HuH-7 (cell line): ENCODE measurements at regions not wholly inside any gene's neighbourhood (a gene's known extent, or its start where the extent isn't known, plus 50 kb on each side); places are given as distances from the start of the nearest gene placed in this dataset.
"Not testable (repeated sequence)": the region's sequence is repeated elsewhere in the genome, so short reads cannot be mapped to it uniquely, and the experiment has no call there.

Experiments used
- DNase-seq: peaks from one replicate; pipeline ENCODE4 v3.0.0; 2011; ENCODE audit warnings: low spot score

DNA sequence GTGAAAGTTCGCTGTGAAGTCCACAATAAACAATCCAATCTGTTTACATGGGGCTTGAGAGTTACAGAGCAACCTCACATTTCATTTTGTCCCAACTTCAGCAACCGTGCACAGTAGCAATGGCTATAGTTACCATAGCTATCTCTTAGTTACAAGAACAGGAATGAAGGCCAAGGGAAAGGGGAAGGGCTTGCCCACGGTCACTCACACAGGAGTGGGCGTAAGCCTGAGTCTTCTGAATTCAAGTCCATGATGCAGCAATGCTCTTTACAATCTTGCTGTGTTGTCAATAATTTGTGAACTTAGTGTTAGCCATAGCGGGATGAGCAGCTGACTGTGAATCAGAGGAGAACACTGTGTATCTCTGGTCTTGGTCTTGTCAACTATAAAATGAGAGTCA is 102.9 kb downstream of the ADAMTS15 start:
- DNase-seq, result no peak

DNA sequence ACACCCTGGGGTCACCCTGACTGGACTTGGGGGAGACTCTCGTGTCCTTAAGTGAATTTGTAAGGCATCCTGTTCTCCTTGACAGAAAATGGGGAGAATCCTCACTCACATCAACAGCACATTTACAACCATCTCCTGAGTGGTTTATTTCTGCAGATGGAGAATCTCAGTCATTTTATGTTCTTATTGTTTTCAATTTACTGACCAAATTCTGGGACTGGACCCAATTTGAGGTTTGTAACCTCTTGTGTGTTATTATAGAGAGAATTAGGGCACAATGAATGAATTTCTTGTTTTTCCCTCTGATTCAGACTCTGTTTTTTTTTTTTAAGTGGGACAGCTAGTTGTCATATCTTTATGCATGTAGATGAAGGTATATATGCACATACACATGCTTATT is 104.9 kb downstream of the ADAMTS15 start:
- DNase-seq, result no peak

DNA sequence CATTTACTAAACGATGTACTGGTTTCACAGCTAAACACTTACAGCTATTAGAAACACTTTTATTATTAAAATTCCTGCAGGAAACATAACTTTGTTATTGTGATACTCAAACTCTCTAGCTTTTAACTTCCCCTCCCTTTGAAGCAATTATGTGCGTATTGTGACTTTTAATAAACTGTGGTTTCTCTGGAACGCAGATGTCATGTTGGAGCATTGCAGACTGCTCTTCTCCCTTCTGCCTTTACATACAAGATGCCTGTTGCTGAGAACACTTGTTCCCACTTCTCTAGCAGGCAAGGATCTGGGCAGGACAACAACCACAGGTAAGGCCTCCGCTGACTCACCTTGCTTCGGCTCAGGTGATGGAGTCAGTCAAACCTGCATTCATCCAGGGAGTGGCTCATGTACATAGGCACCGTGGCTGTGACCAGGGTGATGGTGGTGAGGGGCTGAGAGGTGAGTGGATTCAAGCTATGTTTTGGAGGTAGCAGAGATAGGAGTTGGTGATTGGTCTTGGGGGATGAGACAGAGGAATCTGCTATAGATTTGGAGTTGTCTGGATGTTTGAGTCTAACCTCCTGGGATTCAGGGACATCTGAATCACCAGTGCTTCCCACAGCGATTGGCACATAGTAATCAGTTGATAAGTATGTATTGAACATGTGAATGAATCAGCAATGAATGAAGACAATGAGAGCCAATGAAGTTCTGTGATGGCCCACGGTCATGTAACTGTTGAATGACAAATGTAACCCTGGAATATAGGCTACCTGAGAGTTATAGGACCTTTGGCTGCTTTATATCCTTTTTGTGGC is 106.0 kb downstream of the ADAMTS15 start:
- no peak for DNase-seq

DNA sequence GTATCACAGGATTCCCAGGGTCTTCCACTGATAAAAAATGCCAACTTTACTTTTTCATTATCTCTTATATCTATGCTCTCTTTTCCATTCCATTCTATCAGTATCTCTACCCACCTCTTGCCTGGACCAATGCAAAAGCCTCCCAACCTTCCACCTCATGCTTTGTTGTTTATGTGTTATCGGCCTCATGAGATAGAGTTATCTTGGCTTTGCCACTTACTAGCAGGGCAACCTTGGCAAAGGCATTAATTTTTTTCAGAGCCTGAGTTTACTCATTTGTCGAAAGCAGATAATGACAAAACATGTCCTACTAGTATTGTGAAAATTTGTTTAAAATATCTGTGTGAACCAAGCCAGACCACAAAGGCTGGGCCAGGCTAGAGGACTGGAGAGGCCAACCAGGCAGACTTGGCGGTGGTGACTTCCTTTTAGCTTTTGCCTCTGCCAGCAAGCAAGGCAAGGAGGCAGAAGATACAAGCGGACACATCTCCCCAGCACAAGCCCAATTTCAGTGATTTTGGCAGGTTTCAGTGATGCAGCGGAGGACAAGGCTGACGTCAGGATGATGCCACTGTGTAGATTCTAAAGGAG is 106.9 kb downstream of the ADAMTS15 start:
- DNase-seq, result no peak

DNA sequence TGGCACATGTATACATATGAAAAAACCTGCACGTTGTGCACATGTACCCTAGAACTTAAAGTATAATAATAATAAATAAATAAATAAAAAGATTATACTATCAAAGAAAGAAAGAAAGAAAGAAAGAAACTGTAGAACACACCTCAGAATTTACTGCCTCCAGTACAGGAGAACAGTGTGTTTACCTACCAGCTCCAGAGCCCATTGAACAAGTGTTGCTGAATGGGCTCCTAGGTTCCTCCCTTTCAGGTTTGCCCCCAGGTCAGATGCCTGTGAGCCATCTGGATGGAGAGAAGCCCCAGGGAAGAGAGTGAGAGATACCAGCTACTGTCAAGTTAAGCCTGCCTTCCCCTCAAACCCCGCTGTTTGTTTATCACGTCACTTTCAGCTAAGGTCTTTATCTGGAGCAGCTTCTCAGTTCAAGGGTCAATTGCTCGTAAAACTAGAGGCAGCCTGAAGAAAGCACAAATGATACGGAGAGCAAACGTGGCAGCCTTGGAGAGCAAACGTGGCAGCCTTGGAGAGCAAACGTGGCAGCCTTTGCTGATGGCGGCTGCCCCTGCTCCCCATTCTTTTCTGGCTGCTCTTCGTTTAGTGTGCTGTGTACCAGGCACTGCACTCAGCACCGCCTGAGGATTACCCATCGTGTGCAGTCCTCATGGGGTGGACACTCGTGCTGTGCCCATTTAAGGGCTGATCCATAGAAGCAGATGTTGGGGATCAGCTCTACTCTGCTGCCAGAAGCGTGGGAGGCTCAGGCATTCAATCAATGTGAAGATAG is 111.7 kb downstream of the ADAMTS15 start:
- DNase-seq, result no peak

DNA sequence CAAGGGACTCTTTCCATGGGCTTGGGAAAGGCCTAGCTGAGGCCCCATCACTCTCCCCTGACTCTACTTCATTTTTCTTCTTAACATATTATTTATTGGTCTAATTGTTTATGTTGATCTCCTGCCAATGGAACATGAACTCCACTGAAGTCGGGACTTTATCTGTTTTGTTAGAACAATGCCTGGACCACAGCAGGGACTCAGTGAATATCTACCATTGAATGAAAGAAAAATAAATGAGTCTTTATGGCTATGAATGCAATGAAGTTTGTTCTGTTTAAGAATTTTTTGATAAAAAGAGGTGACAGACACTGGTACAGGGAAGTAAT is 112.3 kb downstream of the ADAMTS15 start:
- no peak for DNase-seq

DNA sequence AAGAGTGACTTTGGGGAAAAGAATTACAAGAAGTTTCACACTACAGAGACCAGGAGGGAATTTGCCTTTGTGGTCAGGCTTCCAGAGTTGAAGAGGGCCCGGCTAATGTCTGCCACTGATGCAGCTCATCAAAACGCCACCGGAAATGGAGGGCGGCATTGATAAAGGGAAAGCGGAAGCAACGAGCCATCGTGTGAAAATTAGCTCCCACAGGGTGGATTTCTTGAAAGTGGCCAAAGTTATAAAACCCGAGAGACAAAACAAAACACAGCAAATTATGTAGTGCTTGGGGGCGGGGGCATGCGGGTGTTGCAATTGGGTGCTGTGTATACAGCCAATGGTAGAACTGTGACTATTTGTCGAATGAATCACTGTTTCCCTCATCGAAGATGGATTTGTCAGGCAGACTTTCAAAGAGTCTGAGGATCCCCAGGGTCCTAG is 113.0 kb downstream of the ADAMTS15 start:
- no peak for DNase-seq

DNA sequence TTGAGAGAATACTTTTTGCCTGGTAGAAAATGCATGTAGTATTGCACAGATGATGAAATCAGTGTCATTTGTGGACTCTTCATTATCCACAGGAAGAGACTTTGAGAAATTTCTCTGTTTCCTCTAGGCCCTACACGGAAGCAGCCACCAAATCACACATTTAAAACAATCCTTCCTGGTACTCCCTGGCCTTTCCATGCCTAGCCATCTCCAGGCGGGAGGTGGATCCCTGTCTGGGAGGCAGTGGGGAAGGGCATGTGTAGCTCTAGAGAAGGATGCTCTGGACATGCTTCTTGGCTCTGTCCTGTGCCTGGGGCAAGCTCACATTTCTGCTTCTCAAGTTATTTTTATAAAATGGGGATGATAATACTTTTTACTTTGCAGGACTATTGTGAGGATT is 114.1 kb downstream of the ADAMTS15 start:
- DNase-seq, result no peak

DNA sequence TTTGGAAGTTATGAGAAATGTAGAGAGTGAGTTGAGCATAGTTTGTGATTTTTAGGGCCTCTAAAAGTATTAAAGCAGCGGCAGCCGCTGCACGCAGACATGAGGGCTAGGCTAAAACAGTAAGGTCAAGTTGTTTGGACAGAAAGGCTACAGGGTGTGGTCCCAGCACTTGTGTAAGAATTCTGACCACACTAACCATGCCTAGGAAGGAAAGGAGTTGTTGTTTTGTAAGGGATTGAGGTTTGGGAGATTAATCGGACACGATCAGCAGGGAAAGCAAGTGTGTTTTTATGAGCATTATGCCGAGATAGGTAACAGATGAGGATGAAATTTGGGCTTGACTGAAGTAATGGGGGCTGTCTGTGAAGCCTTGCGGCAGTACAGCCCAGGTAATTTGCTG is 117.9 kb downstream of the ADAMTS15 start:
- not testable (repeated sequence) for DNase-seq

DNA sequence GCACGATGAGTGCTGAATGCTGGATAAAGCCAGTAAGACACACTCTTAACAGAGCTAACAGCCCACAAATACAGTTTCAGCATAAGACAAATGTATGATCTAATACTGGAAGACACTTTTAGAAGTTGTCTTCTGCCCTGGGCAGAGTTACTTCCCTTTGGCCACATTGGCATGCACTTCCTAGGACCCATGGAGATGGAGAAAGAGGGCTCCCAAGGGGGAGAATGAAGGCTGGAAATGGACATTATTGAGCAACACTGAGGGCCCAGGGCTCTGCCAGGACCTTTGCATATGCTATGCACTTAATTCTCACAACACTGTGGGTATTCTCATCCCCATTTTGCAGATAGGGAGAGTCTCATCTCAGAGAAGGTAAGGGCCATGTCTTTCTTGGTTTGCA is 123.1 kb downstream of the ADAMTS15 start:
- no peak for DNase-seq

DNA sequence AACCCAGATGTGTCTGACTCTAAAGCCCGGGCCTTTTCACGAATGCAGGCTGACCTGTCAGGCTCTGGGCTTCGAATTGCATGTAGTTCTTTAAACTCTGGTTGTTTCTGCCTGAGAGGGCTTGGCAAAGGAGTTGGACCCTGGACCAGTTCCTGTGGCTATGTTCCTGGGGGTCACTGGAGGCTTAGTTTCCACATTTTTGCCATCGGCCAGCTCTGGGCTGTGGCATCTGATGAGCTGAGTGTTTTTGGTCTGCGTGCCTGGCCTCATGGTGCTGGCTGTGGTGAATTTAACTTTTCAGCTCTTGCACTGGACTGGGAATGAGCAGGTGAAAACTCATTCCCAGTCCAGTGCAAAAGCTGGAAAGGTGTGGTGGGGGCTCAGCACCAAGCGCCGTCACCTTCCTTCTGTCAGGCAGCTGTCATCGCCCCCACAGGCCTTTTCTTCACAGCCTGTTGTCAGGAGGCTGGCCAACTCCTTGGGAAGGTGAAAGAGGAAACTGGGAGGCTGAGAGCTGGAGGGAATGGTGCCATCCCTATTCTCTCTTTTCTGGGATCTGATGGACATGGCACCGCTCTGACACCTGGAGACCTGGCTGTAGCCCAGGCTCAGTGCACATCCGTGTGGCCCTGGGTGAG is 123.6 kb downstream of the ADAMTS15 start:
- no peak for DNase-seq

DNA sequence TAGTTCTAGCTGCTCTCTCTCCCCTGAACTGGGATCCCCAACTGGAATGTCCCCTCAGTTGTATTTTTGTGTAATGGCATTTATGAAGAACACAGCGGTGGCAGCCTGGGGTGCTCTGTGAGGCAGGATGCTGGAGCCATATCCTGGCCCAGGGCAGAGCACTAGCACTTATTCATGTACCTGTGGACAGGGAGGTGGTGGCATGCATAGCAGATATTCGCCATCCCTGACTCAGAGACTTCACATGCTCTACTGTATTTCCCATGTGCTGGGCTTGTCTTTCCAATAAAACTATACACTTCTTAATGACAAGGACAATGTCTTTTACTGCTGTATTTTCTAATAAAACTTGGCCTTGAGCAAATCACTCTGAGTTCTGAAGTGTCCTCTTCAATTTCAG is 125.3 kb downstream of the ADAMTS15 start:
- no peak for DNase-seq

DNA sequence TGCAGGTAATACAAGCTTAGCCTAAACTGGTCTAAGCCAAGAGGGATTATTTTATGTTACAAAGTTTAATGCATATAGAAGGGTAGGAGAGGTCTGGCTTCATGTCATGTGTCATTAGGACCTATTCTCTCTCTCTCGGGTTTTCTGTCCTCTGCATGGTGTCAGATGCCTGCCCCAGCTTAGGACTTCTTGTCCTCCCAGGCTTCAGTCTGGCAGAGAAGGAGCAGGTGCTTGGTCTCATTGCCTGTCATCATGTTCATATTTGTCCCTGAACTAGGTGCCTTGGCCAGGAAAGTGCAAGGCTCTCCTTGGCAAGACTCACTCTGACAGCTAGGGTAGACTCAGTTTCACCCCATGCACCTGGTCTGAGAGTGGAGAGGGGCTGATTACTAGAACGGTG is 126.3 kb downstream of the ADAMTS15 start:
- no peak for DNase-seq

DNA sequence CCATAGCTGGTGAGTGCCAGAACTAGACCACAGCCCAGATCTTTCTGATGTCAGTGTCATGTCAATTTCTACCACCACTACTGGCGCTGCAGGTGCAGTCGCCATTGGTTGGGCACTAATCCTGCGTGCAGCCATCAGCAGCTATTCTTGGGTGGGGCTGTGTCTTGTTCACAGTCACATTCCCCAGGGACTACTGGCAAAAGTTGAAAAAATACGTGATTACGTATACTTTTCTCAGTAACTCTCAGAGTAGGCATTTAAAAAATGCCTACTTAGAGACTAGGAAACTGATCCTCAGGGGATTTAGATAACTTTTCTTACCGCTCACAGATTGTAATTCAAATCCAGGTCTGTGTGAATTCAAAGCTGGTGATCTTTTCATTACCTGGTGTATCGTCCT is 127.7 kb downstream of the ADAMTS15 start:
- no peak for DNase-seq

DNA sequence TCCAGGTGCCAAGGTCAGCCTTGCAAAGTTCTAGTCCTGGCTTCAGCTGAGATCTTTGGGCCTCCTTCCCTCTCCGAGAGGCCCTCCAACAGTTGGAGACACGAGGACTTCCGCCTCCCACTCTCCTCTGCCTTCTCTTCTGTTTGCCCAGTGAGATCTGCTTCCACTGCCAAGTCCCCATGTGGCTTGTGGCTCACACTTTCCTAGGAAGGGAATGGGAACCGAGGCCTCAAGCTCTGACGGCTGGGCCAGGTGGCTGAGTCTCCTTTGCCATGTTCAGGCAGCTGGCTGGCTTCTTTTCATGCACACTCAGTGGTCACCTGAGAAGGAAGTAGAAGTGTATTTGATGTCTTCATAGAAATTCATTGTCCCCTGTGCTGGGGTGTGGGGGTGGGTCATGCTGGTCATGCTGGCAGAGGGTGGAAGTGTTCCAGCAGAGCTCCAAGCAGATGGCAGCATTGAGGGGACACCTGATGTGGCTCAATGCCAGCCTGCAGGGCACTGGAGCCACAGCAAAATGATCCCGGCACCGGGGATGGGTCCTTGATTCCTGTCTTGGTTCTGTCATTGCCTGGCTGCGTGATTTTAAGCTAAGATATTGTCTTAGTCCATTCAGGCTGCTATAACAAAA is 130.4 kb downstream of the ADAMTS15 start:
- no peak for DNase-seq

DNA sequence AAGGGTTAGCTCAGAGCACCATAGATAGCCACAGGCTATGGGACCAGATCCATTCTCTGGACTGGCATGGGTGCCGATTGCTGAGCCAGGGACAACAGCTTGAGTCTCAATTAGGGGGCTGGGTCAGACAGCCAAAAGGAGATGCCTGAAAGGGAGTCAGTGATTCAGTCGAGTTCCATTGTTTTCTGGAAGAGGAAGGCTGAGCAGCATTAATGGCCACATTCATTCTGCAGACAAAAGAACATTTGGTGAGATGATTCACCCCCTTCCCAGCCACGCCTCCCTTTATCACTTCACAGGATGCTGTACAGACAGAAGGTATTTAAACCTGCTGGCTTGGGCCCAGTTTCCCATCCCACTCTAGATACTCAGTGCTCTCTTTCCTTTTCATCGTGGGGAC is 131.9 kb downstream of the ADAMTS15 start:
- no peak for DNase-seq

DNA sequence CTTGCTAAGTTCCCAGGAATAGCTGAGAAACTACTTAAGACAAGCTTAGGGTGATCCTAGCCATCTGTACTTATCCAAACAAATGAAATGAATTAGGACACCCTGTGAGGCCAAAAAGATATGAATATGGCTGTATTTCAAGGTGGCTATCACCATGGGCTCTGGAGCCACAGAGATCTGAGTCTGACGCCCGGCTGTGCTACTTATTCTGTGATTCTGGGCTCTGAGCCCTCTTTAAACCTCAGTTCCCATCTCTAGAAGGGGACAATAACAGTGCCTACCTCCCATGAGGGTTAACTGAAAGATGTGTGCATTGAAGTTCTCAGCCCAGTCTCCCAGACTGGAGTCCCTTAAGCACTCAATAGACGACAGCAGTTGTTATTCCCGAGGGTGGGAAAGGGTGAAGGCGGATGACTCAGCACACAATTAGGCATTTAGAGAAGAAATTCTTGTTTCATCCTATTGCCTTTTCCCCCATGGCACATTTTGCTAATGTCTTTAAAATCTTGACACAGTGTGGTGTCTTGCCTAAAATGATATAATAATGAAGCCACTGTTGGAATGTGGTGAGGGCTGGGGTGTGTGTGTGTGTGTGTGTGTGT is 132.5 kb downstream of the ADAMTS15 start:
- no peak for DNase-seq

DNA sequence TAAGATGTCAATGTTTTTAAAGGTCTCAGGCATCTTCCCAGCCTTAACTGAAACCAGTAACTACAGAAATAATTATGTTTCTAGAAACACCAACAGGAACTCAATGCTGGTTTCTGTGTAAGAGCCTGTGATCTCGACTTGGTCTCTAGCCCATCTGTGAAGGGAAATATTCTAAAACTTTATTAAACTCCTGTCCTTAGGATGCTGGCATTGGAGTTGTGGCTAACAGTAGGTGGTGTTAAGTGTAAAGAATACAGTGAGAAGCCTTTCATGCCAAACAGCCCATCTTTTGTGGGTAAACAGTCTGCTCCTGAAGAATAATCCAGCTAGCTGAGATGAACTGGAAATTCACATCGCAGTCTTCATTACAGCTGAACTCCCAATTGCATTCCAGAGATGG is 133.2 kb downstream of the ADAMTS15 start:
- no peak for DNase-seq

DNA sequence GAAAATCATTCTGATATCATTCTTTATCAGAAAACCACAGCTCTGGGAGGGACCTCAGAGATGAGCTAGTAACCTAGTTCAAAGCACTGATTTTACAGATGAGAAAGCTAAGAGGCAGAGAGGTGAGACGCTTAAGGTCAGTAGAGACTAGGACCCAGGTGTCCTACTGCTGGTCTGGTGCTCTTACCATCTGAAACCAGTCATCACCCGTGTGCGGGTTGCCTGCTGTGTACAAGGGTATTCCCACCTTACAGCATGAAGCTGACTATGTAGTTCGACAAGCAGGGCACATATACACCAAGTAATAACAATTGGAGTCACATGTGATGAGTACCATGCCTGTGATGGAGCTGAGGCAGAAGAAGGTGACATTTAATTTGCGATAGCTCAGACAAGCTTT is 133.7 kb downstream of the ADAMTS15 start:
- no peak for DNase-seq

DNA sequence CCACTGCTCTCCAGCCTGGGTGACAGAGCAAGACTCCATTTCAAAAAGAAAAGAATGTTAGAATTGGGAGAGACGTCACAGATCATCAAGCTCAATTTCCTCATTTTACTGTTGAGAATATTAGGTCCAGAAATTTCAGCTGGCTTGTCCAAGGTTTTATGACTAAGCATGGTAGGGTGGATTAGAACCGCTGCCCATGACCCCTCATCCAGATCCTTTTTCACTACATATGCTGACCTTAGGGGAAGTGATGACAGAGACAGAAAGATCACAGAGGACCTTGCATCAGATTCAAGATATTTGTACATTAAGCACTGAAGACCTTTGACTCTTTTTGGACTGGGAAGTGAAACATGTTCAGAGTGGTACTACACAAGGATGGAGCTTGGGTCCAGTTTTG is 134.5 kb downstream of the ADAMTS15 start:
- no peak for DNase-seq

DNA sequence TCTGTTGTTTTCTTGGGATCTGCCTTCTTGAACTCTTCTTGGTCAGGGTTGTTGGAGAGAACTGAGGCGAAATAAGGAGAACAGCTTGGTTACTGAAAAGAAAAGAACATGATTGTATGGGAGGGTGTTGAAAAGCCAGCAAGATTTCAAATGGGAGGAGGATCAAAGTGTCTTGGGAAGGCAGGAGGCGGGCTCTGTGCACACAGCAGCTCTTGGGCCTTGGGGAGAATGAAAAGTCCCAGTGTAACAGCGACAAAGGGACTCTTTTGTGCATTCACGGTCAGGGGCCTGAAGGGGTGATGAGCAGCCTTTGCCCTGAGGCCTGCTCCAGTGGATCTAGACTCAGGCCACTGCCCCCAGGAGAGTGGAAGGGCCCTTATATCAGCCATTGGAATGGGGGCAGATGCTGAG is 135.4 kb downstream of the ADAMTS15 start:
- DNase-seq, result no peak

DNA sequence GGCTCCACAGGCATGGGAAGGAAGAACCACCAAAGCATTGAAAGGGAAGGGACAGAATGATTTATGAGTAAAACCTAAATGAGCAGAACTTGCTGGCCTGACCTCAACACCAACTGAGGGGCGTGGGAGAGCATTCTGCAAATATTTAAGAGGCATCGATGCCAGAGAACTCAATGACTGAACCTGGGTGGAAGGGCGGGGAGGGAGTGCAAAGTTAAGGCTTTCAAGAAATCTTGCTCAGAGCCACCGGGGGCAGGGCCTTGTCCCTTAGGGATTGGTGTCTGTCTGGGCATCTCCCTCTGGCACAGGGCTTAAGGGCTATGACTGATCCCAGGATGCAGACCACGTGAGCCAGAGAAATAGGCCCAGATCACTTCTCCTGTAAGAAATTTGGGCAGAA is 137.1 kb downstream of the ADAMTS15 start:
- DNase-seq, result no peak
